CD4-positive, alpha-beta T cell (primary cell): ENCODE measurements at regions not wholly inside any gene's neighbourhood (a gene's known extent, or its start where the extent isn't known, plus 50 kb on each side); places are given as distances from the start of the nearest gene placed in this dataset.

ENCODE experiments used
- ATAC-seq: fragments of 200-7000 bp; cut with Tn5 transposase; one replicate; pipeline ENCODE4 v1.10.0; 2022; ENCODE audit warnings: mild to moderate bottlenecking; ENCODE audit not compliant: poor library complexity
- CTCF ChIA-PET: fragments of 350-600 bp; sonication (Branson Sonifier 250); formaldehyde crosslinking; loops from one replicate; lab custom pipeline; 2021; ENCODE audit warnings: antibody characterized with exemption, inconsistent platforms; lab: Charles Lee
- POLR2A ChIA-PET: fragments of 350-600 bp; sonication (Branson Sonifier 250); formaldehyde crosslinking; loops from one replicate; lab custom pipeline; 2021; ENCODE audit warnings: antibody characterized with exemption, inconsistent platforms; lab: Charles Lee
- DNase-seq, 14 experiments: peaks; one replicate each; pipeline ENCODE4 v3.0.0-alpha.2; 2013 to 2020; ENCODE audit warnings: mixed read lengths in 2 of 14
- H3K27ac ChIP-seq, 2 donors: one replicate each; pipeline versions ENCODE4 v1.5.1 to v1.7.0; 2013; ENCODE audit warnings: low read length in 2 of 2, low read depth in 1 of 2, mild to moderate bottlenecking in 1 of 2
- H3K27me3 ChIP-seq, 2 experiments: 1 replicate in 1 of 2; 2 replicates in 1 of 2; pipeline versions ENCODE4 v1.6.1 to v1.7.0; 2013; ENCODE audit warnings: low read length in 2 of 2, control low read depth in 1 of 2, mild to moderate bottlenecking in 1 of 2, moderate library complexity in 1 of 2; ENCODE audit not compliant: insufficient read depth in 2 of 2, control insufficient read depth in 1 of 2
- H3K36me3 ChIP-seq: one replicate; pipeline ENCODE4 v1.6.1; 2013; ENCODE audit warnings: low read length, control low read depth; ENCODE audit not compliant: insufficient read depth
- H3K4me1 ChIP-seq: one replicate; pipeline ENCODE4 v1.6.1; 2013; ENCODE audit warnings: low read length, control low read depth; ENCODE audit not compliant: insufficient read depth
- H3K4me3 ChIP-seq: one replicate; pipeline ENCODE4 v1.5.1; 2013; ENCODE audit warnings: mild to moderate bottlenecking, low read length, moderate library complexity
- H3K9me3 ChIP-seq, 2 experiments: 1 replicate in 1 of 2; 2 replicates in 1 of 2; pipeline versions ENCODE4 v1.6.1 to v1.7.0; 2013; ENCODE audit warnings: low read length in 2 of 2, mild to moderate bottlenecking in 2 of 2, control low read depth in 1 of 2, moderate library complexity in 1 of 2; ENCODE audit not compliant: control insufficient read depth in 1 of 2, insufficient read depth in 1 of 2
- H3K27ac Mint-ChIP-seq: one replicate; pipeline ENCODE4 v1.8.0; 2020; ENCODE audit warnings: mixed read lengths
- H3K27me3 Mint-ChIP-seq: one replicate; pipeline ENCODE4 v1.8.0; 2021; ENCODE audit warnings: mixed read lengths
- H3K36me3 Mint-ChIP-seq: one replicate; pipeline ENCODE4 v1.8.0; 2021; ENCODE audit warnings: low read depth, mixed read lengths
- H3K4me1 Mint-ChIP-seq: one replicate; pipeline ENCODE4 v1.8.0; 2021; ENCODE audit warnings: low read depth, mixed read lengths
- H3K4me3 Mint-ChIP-seq: one replicate; pipeline ENCODE4 v1.8.0; 2020; ENCODE audit warnings: mild to moderate bottlenecking, mixed read lengths
- H3K9me3 Mint-ChIP-seq: one replicate; pipeline ENCODE4 v1.8.0; 2020; ENCODE audit warnings: mixed read lengths
- CTCF ChIP-seq: fragments of 200-600 bp; IDR thresholded peaks from one replicate; pipeline ENCODE4 v1.8.0; 2022; ENCODE audit warnings: antibody characterized with exemption, mild to moderate bottlenecking
- intact Hi-C, 2 experiments: fragments of 100-400 bp; cut with DNase I in 1 of 2; cut with micrococcal nuclease in 1 of 2; formaldehyde crosslinking; loops; one replicate each; pipeline versions ENCODE4 v1.15.1 to v1.9.0; 2023 to 2025; cut with DNase I, micrococcal nuclease

GRCh38 chr19:31168106-31168625 is 181.1 kb downstream of the TSHZ3 start:
- Histone ChIP-seq H3K4me1 (no peaks in the 10 kb centered on the region), H3K36me3 (no peaks in the 10 kb centered on the region), H3K9me3 (peaks cover 0 to 4% of the 10 kb centered on the region in 2 experiments), H3K27me3 (peaks cover 0 to 17% of the 10 kb centered on the region in 2 experiments), H3K27ac (no peak overlapping the region), H3K4me3 (no peak overlapping the region)
- ChIA-PET CTCF (no interaction called here), POLR2A (no interaction called here)
- H3K27me3 Mint-ChIP-seq = peaks cover 33% of the 10 kb centered on the region
- no peak overlapping the region for H3K4me3 Mint-ChIP-seq
- no peak for ATAC-seq
- no peaks in the 10 kb centered on the region for H3K9me3 Mint-ChIP-seq
- H3K36me3 Mint-ChIP-seq = no peaks in the 10 kb centered on the region
- TF ChIP-seq CTCF = no peak
- H3K4me1 Mint-ChIP-seq = no peaks in the 10 kb centered on the region
- intact Hi-C loops = loop anchor here in 1 of 2 experiments (5.0 kb wide), 1 partner anchor 94 kb away; no protein-coding TSS in a partner anchor
- DNase-seq = no peak
- no peak overlapping the region for H3K27ac Mint-ChIP-seq

DNA sequence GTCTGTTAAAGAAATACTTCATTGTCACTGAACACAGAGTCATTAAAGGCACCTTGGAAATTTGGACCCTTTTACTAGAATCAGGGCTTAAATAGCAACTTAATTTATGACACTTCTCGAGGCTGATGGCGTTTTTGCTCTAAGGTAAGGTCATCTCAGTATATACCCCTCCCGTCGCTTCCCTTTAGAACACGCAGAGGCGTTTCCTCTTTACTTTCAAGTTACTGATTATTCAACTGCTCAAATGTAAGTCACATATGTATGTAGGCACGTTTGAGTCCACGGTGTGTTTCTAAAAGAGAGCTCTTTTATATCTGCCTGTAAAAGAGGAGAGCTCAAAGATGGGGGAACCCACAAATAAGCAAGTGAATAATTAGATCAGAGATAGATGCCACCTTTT is 181.5 kb downstream of the TSHZ3 start:
- no peaks in the 10 kb centered on the region for H3K4me1 ChIP-seq
- ChIA-PET POLR2A (no interaction called here), CTCF (no interaction called here)
- H3K27ac Mint-ChIP-seq = no peak overlapping the region
- no peaks in the 10 kb centered on the region for H3K9me3 Mint-ChIP-seq
- DNase-seq (no peak), ATAC-seq (no peak)
- intact Hi-C loops = loop anchor here in 1 of 2 experiments (5.0 kb wide), 1 partner anchor 95 kb away; no protein-coding TSS in a partner anchor
- H3K27me3 Mint-ChIP-seq = peaks cover 38% of the 10 kb centered on the region
- H3K27ac ChIP-seq = no peak overlapping the region
- H3K36me3 ChIP-seq = no peaks in the 10 kb centered on the region
- peaks cover 0 to 17% of the 10 kb centered on the region in 2 experiments for H3K27me3 ChIP-seq
- H3K4me3 Mint-ChIP-seq = no peak overlapping the region
- peaks cover 0 to 4% of the 10 kb centered on the region in 2 experiments for H3K9me3 ChIP-seq
- H3K36me3 Mint-ChIP-seq = no peaks in the 10 kb centered on the region
- H3K4me1 Mint-ChIP-seq = no peaks in the 10 kb centered on the region
- no peak overlapping the region for H3K4me3 ChIP-seq
- no peak for TF ChIP-seq CTCF

- Mint-ChIP-seq H3K27me3 (peaks cover 38% of the 10 kb centered on the region), H3K36me3 (no peaks in the 10 kb centered on the region)
- no peak for ATAC-seq
These were observed 183.0 kb downstream of the TSHZ3 start for GRCh38 chr19:31166206-31166605.

More at GRCh38 chr19:31166206-31166605, 183.0 kb downstream of the TSHZ3 start:
- Mint-ChIP-seq H3K9me3 (no peaks in the 10 kb centered on the region), H3K4me1 (no peaks in the 10 kb centered on the region), H3K27ac (no peak overlapping the region), H3K4me3 (no peak overlapping the region)
- no peak overlapping the region for H3K27ac ChIP-seq
- H3K36me3 ChIP-seq = no peaks in the 10 kb centered on the region
- H3K4me3 ChIP-seq = no peak overlapping the region
- intact Hi-C loops = loop anchor here in 1 of 2 experiments (5.0 kb wide), 1 partner anchor 96 kb away; no protein-coding TSS in a partner anchor
- no peaks in the 10 kb centered on the region for H3K4me1 ChIP-seq
- no peak for TF ChIP-seq CTCF
- H3K9me3 ChIP-seq = peaks cover 0 to 4% of the 10 kb centered on the region in 2 experiments
- DNase-seq = no peak
- ChIA-PET CTCF (no interaction called here), POLR2A (no interaction called here)
- peaks cover 0 to 17% of the 10 kb centered on the region in 2 experiments for H3K27me3 ChIP-seq
